H1 (cell line): ENCODE measurements at regions not wholly inside any gene's neighbourhood (a gene's known extent, or its start where the extent isn't known, plus 50 kb on each side); places are given as distances from the start of the nearest gene placed in this dataset.

Experiments
- CTCF ChIA-PET: fragments of 300-600 bp; sonication (Branson Sonifier 250); formaldehyde crosslinking; loops from one replicate; lab custom pipeline; 2021; ENCODE audit not compliant: partially characterized antibody; lab: Charles Lee
- POLR2A ChIA-PET: fragments of 300-600 bp; sonication (Branson Sonifier 250); formaldehyde crosslinking; loops from one replicate; lab custom pipeline; 2021; ENCODE audit warnings: inconsistent platforms; ENCODE audit not compliant: partially characterized antibody; lab: Charles Lee
- DNase-seq, 2 experiments: peaks; one replicate each; pipeline versions ENCODE4 v3.0.0 to v3.0.0-alpha.2; 2010 to 2022; ENCODE audit warnings: low spot score in 2 of 2, low read depth in 1 of 2, mixed read lengths in 1 of 2
- FAIRE-seq: peaks from 2 replicates; lab custom pipeline; 2011; peaks lifted over from hg19 to GRCh38; lab: Jason Lieb, UNC
- H2AFZ ChIP-seq: 2 replicates; pipeline ENCODE4 v1.8.1; 2012; ENCODE audit warnings: low read length, inconsistent platforms
- H2AK5ac ChIP-seq: 2 replicates; pipeline ENCODE4 v1.6.1; 2013; ENCODE audit warnings: low read depth, low read length
- H2BK120ac ChIP-seq: replicated peaks from 2 replicates; pipeline ENCODE3; 2013; ENCODE audit warnings: low read depth, low read length, inconsistent platforms
- H2BK12ac ChIP-seq: 2 replicates; pipeline ENCODE4 v1.6.1; 2013; ENCODE audit warnings: low read depth, low read length
- H2BK15ac ChIP-seq: 2 replicates; pipeline ENCODE4 v1.6.1; 2013; ENCODE audit warnings: low read length
- H2BK20ac ChIP-seq: 2 replicates; pipeline ENCODE4 v1.6.1; 2013; ENCODE audit warnings: low read length
- H2BK5ac ChIP-seq: 2 replicates; pipeline ENCODE4 v1.6.1; 2013; ENCODE audit warnings: low read depth, low read length
- H3K14ac ChIP-seq: 2 replicates; pipeline ENCODE4 v1.6.1; 2013; ENCODE audit warnings: inconsistent platforms; ENCODE audit not compliant: insufficient read length
- H3K18ac ChIP-seq: 2 replicates; pipeline ENCODE4 v1.6.1; 2013; ENCODE audit warnings: low read length; ENCODE audit errors: extremely low read depth
- H3K23ac ChIP-seq: 2 replicates; pipeline ENCODE4 v1.6.1; 2013; ENCODE audit warnings: inconsistent platforms; ENCODE audit not compliant: insufficient read length
- H3K23me2 ChIP-seq: 2 replicates; pipeline ENCODE4 v1.6.1; 2013; ENCODE audit warnings: low read depth, low read length
- H3K27ac ChIP-seq: 2 replicates; pipeline ENCODE4 v1.6.1; 2011; ENCODE audit warnings: low read depth, low read length, inconsistent platforms
- H3K27me3 ChIP-seq, 4 experiments: replicated peaks in 1 of 4; 1 replicate in 1 of 4; 2 replicates in 3 of 4; pipeline versions ENCODE4 v1.6.1 to v1.8.1; 2011 to 2013; ENCODE audit warnings: low read length in 3 of 4, mild to moderate bottlenecking in 3 of 4, inconsistent platforms in 2 of 4, mixed read lengths in 2 of 4, moderate library complexity in 1 of 4; ENCODE audit not compliant: control insufficient read depth in 3 of 4, insufficient read depth in 3 of 4; ENCODE audit errors: extremely low read depth in 1 of 4
- H3K36me3 ChIP-seq, 4 experiments: 2 replicates each; pipeline versions ENCODE4 v1.6.1 to v1.8.1; 2011 to 2013; ENCODE audit warnings: mild to moderate bottlenecking in 4 of 4, low read length in 3 of 4, moderate library complexity in 2 of 4, control low read depth in 1 of 4, inconsistent platforms in 1 of 4; ENCODE audit not compliant: insufficient read depth in 4 of 4, control insufficient read depth in 2 of 4
- H3K4ac ChIP-seq: replicated peaks from 2 replicates; pipeline ENCODE3; 2013; ENCODE audit warnings: low read length, low read depth, mixed read lengths, inconsistent platforms; ENCODE audit not compliant: insufficient read length
- H3K4me1 ChIP-seq, 4 experiments: replicated peaks in 1 of 4; 1 replicate in 1 of 4; 2 replicates in 3 of 4; pipeline versions ENCODE4 v1.6.1 to v1.8.1; 2011 to 2013; ENCODE audit warnings: low read length in 3 of 4, inconsistent platforms in 2 of 4, mixed read lengths in 1 of 4; ENCODE audit not compliant: insufficient read depth in 4 of 4, control insufficient read depth in 3 of 4
- H3K4me2 ChIP-seq, 2 experiments: 2 replicates each; pipeline versions ENCODE4 v1.6.1 to v1.8.1; 2011 to 2013; ENCODE audit warnings: low read depth in 2 of 2, low read length in 2 of 2, control low read depth in 1 of 2, inconsistent platforms in 1 of 2, mild to moderate bottlenecking in 1 of 2; ENCODE audit not compliant: insufficient read depth in 1 of 2
- H3K4me3 ChIP-seq, 4 experiments: fragments of 200-600, 300-600 bp in 1 of 4; sonication (generic), shearing (Covaris generic), sonication (Bioruptor Twin) in 1 of 4; 2 replicates each; pipeline versions ENCODE4 v1.5.1 to v1.8.1; 2011 to 2016; ENCODE audit warnings: low read length in 4 of 4, low read depth in 3 of 4, control low read depth in 2 of 4, inconsistent platforms in 2 of 4, mild to moderate bottlenecking in 2 of 4, mixed read lengths in 1 of 4, moderate library complexity in 1 of 4; ENCODE audit not compliant: insufficient read depth in 2 of 4; ENCODE audit errors: extremely low read depth in 1 of 4
- H3K56ac ChIP-seq: replicated peaks from 2 replicates; pipeline ENCODE3; 2013; ENCODE audit warnings: low read depth, mild to moderate bottlenecking, mixed read lengths, low read length, inconsistent platforms; ENCODE audit not compliant: insufficient read length
- H3K79me1 ChIP-seq: 2 replicates; pipeline ENCODE4 v1.6.1; 2013; ENCODE audit warnings: low read depth, low read length, control low read depth
- H3K79me2 ChIP-seq, 2 experiments: 2 replicates each; pipeline versions ENCODE4 v1.6.1 to v1.8.1; 2012 to 2013; ENCODE audit warnings: low read length in 2 of 2, mild to moderate bottlenecking in 2 of 2, inconsistent platforms in 1 of 2; ENCODE audit not compliant: insufficient read depth in 2 of 2, control insufficient read depth in 1 of 2
- H3K9ac ChIP-seq, 4 experiments: replicated peaks in 1 of 4; 1 replicate in 1 of 4; 2 replicates in 3 of 4; pipeline versions ENCODE4 v1.6.1 to v1.8.1; 2011 to 2013; ENCODE audit warnings: low read depth in 3 of 4, low read length in 3 of 4, control low read depth in 2 of 4, mild to moderate bottlenecking in 2 of 4, moderate library complexity in 2 of 4, inconsistent platforms in 1 of 4; ENCODE audit errors: extremely low read depth in 1 of 4
- H3K9me3 ChIP-seq, 2 experiments: 2 replicates each; pipeline versions ENCODE4 v1.6.1 to v1.8.1; 2012 to 2013; ENCODE audit warnings: mild to moderate bottlenecking in 2 of 2, moderate library complexity in 2 of 2, control low read depth in 1 of 2, inconsistent platforms in 1 of 2, low read depth in 1 of 2, low read length in 1 of 2, mixed read lengths in 1 of 2; ENCODE audit not compliant: insufficient read depth in 2 of 2
- H4K20me1 ChIP-seq, 2 experiments: replicated peaks in 1 of 2; 2 replicates each; pipeline versions ENCODE3 to v1.8.1; 2011 to 2013; ENCODE audit warnings: inconsistent platforms in 2 of 2, low read length in 2 of 2, mild to moderate bottlenecking in 1 of 2; ENCODE audit not compliant: insufficient read depth in 2 of 2, control insufficient read depth in 1 of 2
- H4K5ac ChIP-seq: 2 replicates; pipeline ENCODE4 v1.6.1; 2013; ENCODE audit warnings: low read length, low read depth, mixed read lengths, inconsistent platforms; ENCODE audit not compliant: insufficient read length
- H4K8ac ChIP-seq: 2 replicates; pipeline ENCODE4 v1.8.0; 2013; ENCODE audit warnings: mild to moderate bottlenecking, moderate library complexity, low read length, inconsistent platforms; ENCODE audit not compliant: insufficient read depth; ENCODE audit errors: extremely low read depth
- H4K91ac ChIP-seq: replicated peaks from 2 replicates; pipeline ENCODE3; 2013; ENCODE audit warnings: low read length, mixed read lengths, inconsistent platforms; ENCODE audit not compliant: insufficient read length
- ASH2L ChIP-seq: fragments of 200-600, 300-600 bp; sonication (generic); IDR thresholded peaks from one replicate; pipeline ENCODE4 v1.7.1; 2017; ENCODE audit warnings: low read length
- GTF2F1 ChIP-seq: IDR thresholded peaks from 2 replicates; pipeline ENCODE4 v1.6.1; 2012; ENCODE audit warnings: low read depth, low read length, improper control_type of control experiment, borderline replicate concordance
- POLR2A ChIP-seq, 2 experiments: IDR thresholded peaks; 1 replicate in 1 of 2; 2 replicates in 1 of 2; pipeline ENCODE4 v1.6.1; 2011; ENCODE audit warnings: low read depth in 2 of 2, low read length in 2 of 2, mild to moderate bottlenecking in 2 of 2; ENCODE audit errors: control extremely low read depth in 1 of 2
- WGBS, 2 experiments: shearing (Covaris generic) in 1 of 2; methylation state at CpG; one replicate each; pipeline versions ENCODE4 v1.1.6 to v1.1.7; 2013 to 2015; ENCODE audit warnings: low lambda C conversion rate in 2 of 2, mixed read lengths in 2 of 2, inconsistent platforms in 1 of 2, low coverage in 1 of 2, missing lambda C conversion rate in 1 of 2; ENCODE audit not compliant: insufficient replicate concordance in 2 of 2, insufficient coverage in 1 of 2, insufficient read length in 1 of 2; ENCODE audit errors: extremely low coverage in 1 of 2, missing lambda C conversion rate in 1 of 2; 5-methylcytosine and 5-hydroxymethylcytosine counted together

GRCh38 chr12:65595016-65595560 is 229.2 kb upstream of the HMGA2 start:
- no peak overlapping the region; the same call in 1 of the 2 replicates for H3K27ac ChIP-seq
- no peaks in the 10 kb centered on the region for H4K20me1 ChIP-seq
- POLR2A ChIA-PET = no interaction called here
- CTCF ChIA-PET = interaction anchor here (0.9 to 1.2 kb wide), 3 partner anchors 13 to 401 kb away, joined by 3 to 4 read pairs (median 4); no protein-coding TSS in a partner anchor
- H3K56ac ChIP-seq = no peak overlapping the region
- no peak overlapping the region for H2BK15ac ChIP-seq
- peak overlapping the region; percentile 33; the same call in 1 of the 2 replicates for H3K18ac ChIP-seq
- H3K14ac ChIP-seq = peak overlapping the region; percentile 40
- peak overlapping the region; percentile 74 for H4K5ac ChIP-seq
- no peak overlapping the region for H3K4ac ChIP-seq
- H3K4me1 ChIP-seq = peaks cover 2 to 10% (median 5%) of the 10 kb centered on the region in 4 experiments; a peak in 4 of 7 replicates
- no peak overlapping the region for H2BK20ac ChIP-seq
- H3K4me2 ChIP-seq = peak overlapping the region; percentile 67 to 91
- no peaks in the 10 kb centered on the region for H3K79me2 ChIP-seq
- 60% methylated on average over 7 of the region's 8 CpGs; no CpG with 5 or more reads in 1 of the 2 experiments for WGBS, 2 experiments
- no peak overlapping the region for H4K91ac ChIP-seq
- H2BK12ac ChIP-seq = no peak overlapping the region; the same call in 1 of the 2 replicates
- no peaks in the 10 kb centered on the region; the same call in 1 of the 2 replicates for H3K23me2 ChIP-seq
- H3K36me3 ChIP-seq = no peaks in the 10 kb centered on the region
- H2AK5ac ChIP-seq = no peak overlapping the region
- no peaks in the 10 kb centered on the region for H3K27me3 ChIP-seq
- H2BK120ac ChIP-seq = no peak overlapping the region
- no peak overlapping the region for H2BK5ac ChIP-seq
- H3K79me1 ChIP-seq = no peaks in the 10 kb centered on the region
- H4K8ac ChIP-seq = no peak overlapping the region
- FAIRE-seq (peak; percentile 39), DNase-seq (peak in 1 of 2 experiments; percentile 51)
- no peak overlapping the region for H3K9ac ChIP-seq
- H3K9me3 ChIP-seq = no peaks in the 10 kb centered on the region
- no peak for TF ChIP-seq GTF2F1
- TF ChIP-seq POLR2A (IDR thresholded peaks at IDR 0.05; ENCODE audit: control extremely low read depth in 1 of 2, low read depth in 2 of 2, low read length in 2 of 2) = no peak
- peak; percentile 57 for TF ChIP-seq ASH2L
- H3K4me3 ChIP-seq = peak overlapping the region in 3 of 4 experiments; percentile 4 to 50 (median 28); a peak in 3 of 8 replicates
- H2AFZ ChIP-seq = peak overlapping the region; percentile 93
- H3K23ac ChIP-seq = no peak overlapping the region
